SK-N-SH treated with all-trans-retinoic acid at 6 μM for 48 hours (cell line): ENCODE measurements at regions not wholly inside any gene's neighbourhood (a gene's known extent, or its start where the extent isn't known, plus 50 kb on each side); places are given as distances from the start of the nearest gene placed in this dataset.

Experiments
- ARNTL ChIP-seq: fragments of 450-650 bp; formaldehyde crosslinking; IDR thresholded peaks from 2 replicates; pipeline ENCODE4 v1.5.0; 2020; ENCODE audit warnings: low read depth, mild to moderate bottlenecking, moderate library complexity, borderline replicate concordance
- BACH2 ChIP-seq: fragments of 250-450 bp; sonication (Bioruptor Pico); IDR thresholded peaks from 2 replicates; pipeline ENCODE4 v1.9.0; 2021; ENCODE audit warnings: mild to moderate bottlenecking, borderline replicate concordance
- ESRRG ChIP-seq: fragments of 250-450 bp; sonication (Bioruptor Pico); IDR thresholded peaks from 2 replicates; pipeline ENCODE4 v1.6.1; 2021; ENCODE audit warnings: mild to moderate bottlenecking
- ISL1 ChIP-seq: fragments of 250-450 bp; sonication (Bioruptor Pico); IDR thresholded peaks from 2 replicates; pipeline ENCODE4 v2.1.2; 2022; ENCODE audit warnings: mild to moderate bottlenecking, moderate library complexity
- OSR1 ChIP-seq: fragments of 250-450 bp; sonication (Bioruptor Pico); IDR thresholded peaks from 2 replicates; pipeline ENCODE4 v1.8.0; 2022; ENCODE audit warnings: moderate library complexity, mild to moderate bottlenecking, inconsistent platforms
- TCF4 ChIP-seq: fragments of 250-450 bp; sonication (Bioruptor Pico); IDR thresholded peaks from 2 replicates; pipeline ENCODE4 v1.8.0; 2021; ENCODE audit warnings: mild to moderate bottlenecking, moderate library complexity, borderline replicate concordance
- TSHZ2 ChIP-seq: fragments of 250-450 bp; sonication (Bioruptor Pico); IDR thresholded peaks from 2 replicates; pipeline ENCODE4 v1.5.0; 2020; ENCODE audit warnings: mild to moderate bottlenecking, moderate library complexity
- ZFP3 ChIP-seq: fragments of 250-450 bp; sonication (Bioruptor Pico); IDR thresholded peaks from 2 replicates; pipeline ENCODE4 v1.5.0; 2020; ENCODE audit warnings: mild to moderate bottlenecking, moderate library complexity
- ZFP30 ChIP-seq: fragments of 450-650 bp; formaldehyde crosslinking; IDR thresholded peaks from 2 replicates; pipeline ENCODE4 v1.5.0; 2022; ENCODE audit warnings: mild to moderate bottlenecking, moderate library complexity
- ZNF70 ChIP-seq: fragments of 450-650 bp; formaldehyde crosslinking; IDR thresholded peaks from 2 replicates; pipeline ENCODE4 v1.5.0; 2020; ENCODE audit warnings: mild to moderate bottlenecking, moderate library complexity
- ZNF8 ChIP-seq: fragments of 450-650 bp; formaldehyde crosslinking; IDR thresholded peaks from 2 replicates; pipeline ENCODE4 v1.5.0; 2020; ENCODE audit warnings: mild to moderate bottlenecking, moderate library complexity
- TF ChIP-seq, protein P1 (sequence below): fragments of 250-450 bp; sonication (Bioruptor Pico); IDR thresholded peaks from 2 replicates; pipeline ENCODE4 v1.8.0; 2021; ENCODE audit warnings: low read depth, mild to moderate bottlenecking, moderate library complexity, borderline replicate concordance

DNA sequence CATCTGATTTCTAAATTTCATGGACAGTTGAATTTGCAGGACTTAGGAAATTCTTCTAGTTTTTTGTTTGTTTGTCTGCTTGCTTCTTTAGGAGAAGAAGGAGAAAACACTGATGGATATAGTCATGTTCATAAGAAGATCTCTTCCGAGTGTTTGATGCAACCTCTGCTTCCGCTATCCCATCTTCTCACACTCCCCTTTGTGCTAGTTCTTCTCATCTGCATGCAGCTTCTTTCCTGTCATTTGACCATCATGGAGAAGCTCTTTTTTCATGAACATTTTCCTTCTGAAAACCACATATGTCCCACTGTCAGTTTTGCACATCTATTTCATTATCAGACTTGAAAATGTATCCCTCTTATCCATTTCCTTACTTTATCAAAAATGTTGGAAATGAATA, 346.9 kb upstream of the PRKCQ start:
- TF ChIP-seq ZFP3 (CRISPR knock-in tag) (no peak), TSHZ2 (CRISPR knock-in tag) (no peak), ISL1 (no peak), TCF4 (CRISPR knock-in tag) (no peak), BACH2 (CRISPR knock-in tag) (no peak), ESRRG (CRISPR knock-in tag) (no peak), OSR1 (CRISPR knock-in tag) (no peak), ZNF8 (CRISPR knock-in tag) (no peak), ZFP30 (CRISPR knock-in tag) (no peak), ZNF70 (CRISPR knock-in tag) (no peak), ARNTL (no peak)
- TF ChIP-seq, protein P1, sequence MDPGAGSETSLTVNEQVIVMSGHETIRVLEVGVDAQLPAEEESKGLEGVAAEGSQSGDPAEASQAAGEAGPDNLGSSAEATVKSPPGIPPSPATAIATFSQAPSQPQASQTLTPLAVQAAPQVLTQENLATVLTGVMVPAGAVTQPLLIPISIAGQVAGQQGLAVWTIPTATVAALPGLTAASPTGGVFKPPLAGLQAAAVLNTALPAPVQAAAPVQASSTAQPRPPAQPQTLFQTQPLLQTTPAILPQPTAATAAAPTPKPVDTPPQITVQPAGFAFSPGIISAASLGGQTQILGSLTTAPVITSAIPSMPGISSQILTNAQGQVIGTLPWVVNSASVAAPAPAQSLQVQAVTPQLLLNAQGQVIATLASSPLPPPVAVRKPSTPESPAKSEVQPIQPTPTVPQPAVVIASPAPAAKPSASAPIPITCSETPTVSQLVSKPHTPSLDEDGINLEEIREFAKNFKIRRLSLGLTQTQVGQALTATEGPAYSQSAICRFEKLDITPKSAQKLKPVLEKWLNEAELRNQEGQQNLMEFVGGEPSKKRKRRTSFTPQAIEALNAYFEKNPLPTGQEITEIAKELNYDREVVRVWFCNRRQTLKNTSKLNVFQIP: no peak
